Left lobe of liver (tissue), 2 donors: ENCODE measurements at regions not wholly inside any gene's neighbourhood (a gene's known extent, or its start where the extent isn't known, plus 50 kb on each side); places are given as distances from the start of the nearest gene placed in this dataset.
A peak's percentile ranks its signal among the peaks of the same experiment; 100 is the strongest.
"Not testable (repeated sequence)": the region's sequence is repeated elsewhere in the genome, so short reads cannot be mapped to it uniquely, and the experiment has no call there.

Source experiments
- ATAC-seq: fragments of 200-7000 bp; cut with Tn5 transposase; one replicate; pipeline ENCODE4 v1.9.1; 2020; ENCODE audit warnings: mild to moderate bottlenecking, moderate library complexity
- DNase-seq: peaks from one replicate; pipeline ENCODE4 v3.0.0-alpha.2; 2020; ENCODE audit warnings: low spot score
- donor health status: DM: no; HTN: no; CAD: no; lungs with moderate emphysema.
- donor health status: DM: no; HTN: yes; CAD: no.

- ATAC-seq, result no peak
- no peak for DNase-seq
Observed at GRCh38 chr7:52179934-52180333, 855.5 kb upstream of the POM121L12 start.

GRCh38 chr7:52168085-52168484, 851.5 kb upstream of the COBL start:
- DNase-seq, result no peak
- ATAC-seq, result peak; percentile 87

- no peak for ATAC-seq
Observed at GRCh38 chr7:52163311-52163710, 846.7 kb upstream of the COBL start.

GRCh38 chr7:52161483-52161882, 844.9 kb upstream of the COBL start:
- ATAC-seq, result no peak
- DNase-seq, result no peak

More at GRCh38 chr7:52163311-52163710, 846.7 kb upstream of the COBL start:
- DNase-seq, result no peak

- not testable (repeated sequence) for ATAC-seq, DNase-seq
Observed at GRCh38 chr7:52159421-52159820, 842.8 kb upstream of the COBL start.

- no peak for ATAC-seq
Observed at GRCh38 chr7:52154382-52154781, 837.8 kb upstream of the COBL start.

GRCh38 chr7:52151559-52151958, 835.0 kb upstream of the COBL start:
- DNase-seq (no peak), ATAC-seq (no peak)

More at GRCh38 chr7:52154382-52154781, 837.8 kb upstream of the COBL start:
- DNase-seq, result no peak

- ATAC-seq, result peak; percentile 55
Observed at GRCh38 chr7:52150952-52151351, 834.3 kb upstream of the COBL start.

GRCh38 chr7:52146871-52147634, 830.4 kb upstream of the COBL start:
- DNase-seq, result no peak

More at GRCh38 chr7:52150952-52151351, 834.3 kb upstream of the COBL start:
- DNase-seq, result no peak

GRCh38 chr7:52143219-52143618, 826.6 kb upstream of the COBL start:
- no peak for DNase-seq
- no peak for ATAC-seq

More at GRCh38 chr7:52146871-52147634, 830.4 kb upstream of the COBL start:
- peak; percentile 64 for ATAC-seq

- ATAC-seq, result peak; percentile 90
- DNase-seq, result peak; percentile 47
Observed at GRCh38 chr7:52140851-52141250, 824.2 kb upstream of the COBL start.

GRCh38 chr7:52135403-52135802, 818.8 kb upstream of the COBL start:
- DNase-seq (peak; percentile 53), ATAC-seq (peak; percentile 87)

- no peak for DNase-seq
Observed at GRCh38 chr7:52129278-52129677, 812.7 kb upstream of the COBL start.

GRCh38 chr7:52120912-52121311, 804.3 kb upstream of the COBL start:
- DNase-seq (no peak), ATAC-seq (no peak)

More at GRCh38 chr7:52129278-52129677, 812.7 kb upstream of the COBL start:
- ATAC-seq, result no peak

GRCh38 chr7:52119537-52119936, 802.9 kb upstream of the COBL start:
- no peak for DNase-seq
- no peak for ATAC-seq

- ATAC-seq (no peak), DNase-seq (no peak)
Observed at GRCh38 chr7:52114509-52114908, 797.9 kb upstream of the COBL start.

- no peak for ATAC-seq
- no peak for DNase-seq
Observed at GRCh38 chr7:52114056-52114455, 797.4 kb upstream of the COBL start.

- ATAC-seq (no peak), DNase-seq (no peak)
Observed at GRCh38 chr7:52107355-52107754, 790.7 kb upstream of the COBL start.

GRCh38 chr7:52095861-52096260, 779.3 kb upstream of the COBL start:
- no peak for ATAC-seq

GRCh38 chr7:52091996-52092395, 775.4 kb upstream of the COBL start:
- DNase-seq (no peak), ATAC-seq (no peak)

More at GRCh38 chr7:52095861-52096260, 779.3 kb upstream of the COBL start:
- DNase-seq, result no peak

GRCh38 chr7:52091101-52091500, 774.5 kb upstream of the COBL start:
- no peak for DNase-seq
- no peak for ATAC-seq

- no peak for DNase-seq
Observed at GRCh38 chr7:52088008-52088901, 771.6 kb upstream of the COBL start.

More at GRCh38 chr7:52088008-52088901, 771.6 kb upstream of the COBL start:
- ATAC-seq, result no peak
